Mesendoderm (in vitro differentiated cells): ENCODE measurements at regions not wholly inside any gene's neighbourhood (a gene's known extent, or its start where the extent isn't known, plus 50 kb on each side); places are given as distances from the start of the nearest gene placed in this dataset.

Experiments used
- DNase-seq: peaks from one replicate; pipeline ENCODE4 v3.0.0; 2013
- H2AK5ac ChIP-seq: 2 replicates; pipeline ENCODE4 v1.6.1; 2013; ENCODE audit warnings: low read length, inconsistent platforms
- H2BK120ac ChIP-seq: 2 replicates; pipeline ENCODE4 v1.6.1; 2013; ENCODE audit warnings: low read depth, mild to moderate bottlenecking, low read length, moderate library complexity, mixed read lengths
- H2BK15ac ChIP-seq: replicated peaks from 2 replicates; pipeline ENCODE4 v1.6.1; 2013; ENCODE audit warnings: low read depth, mild to moderate bottlenecking, moderate library complexity
- H2BK5ac ChIP-seq: 2 replicates; pipeline ENCODE4 v1.6.1; 2013; ENCODE audit warnings: low read length, inconsistent platforms
- H3K18ac ChIP-seq: 2 replicates; pipeline ENCODE4 v1.6.1; 2013; ENCODE audit warnings: mild to moderate bottlenecking, low read length, mixed read lengths
- H3K23ac ChIP-seq: one replicate; pipeline ENCODE4 v1.6.1; 2013; ENCODE audit warnings: low read length
- H3K27ac ChIP-seq: 2 replicates; pipeline ENCODE4 v1.5.1; 2013; ENCODE audit warnings: low read depth, mild to moderate bottlenecking, inconsistent platforms, low read length, moderate library complexity
- H3K27me3 ChIP-seq: 2 replicates; pipeline ENCODE4 v1.6.1; 2013; ENCODE audit warnings: low read length, control low read depth, mild to moderate bottlenecking, inconsistent platforms; ENCODE audit not compliant: insufficient read depth, poor library complexity
- H3K36me3 ChIP-seq: 2 replicates; pipeline ENCODE4 v1.6.1; 2013; ENCODE audit warnings: low read length, inconsistent platforms; ENCODE audit not compliant: control insufficient read depth, insufficient read depth
- H3K4ac ChIP-seq: one replicate; pipeline ENCODE4 v1.6.1; 2013; ENCODE audit warnings: low read depth, mild to moderate bottlenecking, low read length, moderate library complexity
- H3K4me1 ChIP-seq: 2 replicates; pipeline ENCODE4 v1.6.1; 2013; ENCODE audit warnings: low read depth, low read length, inconsistent platforms; ENCODE audit not compliant: control insufficient read depth
- H3K4me2 ChIP-seq: 2 replicates; pipeline ENCODE4 v1.6.1; 2013; ENCODE audit warnings: low read length
- H3K4me3 ChIP-seq: 2 replicates; pipeline ENCODE4 v1.5.1; 2013; ENCODE audit warnings: mild to moderate bottlenecking, low read length
- H3K56ac ChIP-seq: one replicate; pipeline ENCODE4 v1.6.1; 2013; ENCODE audit warnings: low read length
- H3K79me1 ChIP-seq: 2 replicates; pipeline ENCODE4 v1.6.1; 2013; ENCODE audit warnings: low read length, inconsistent platforms
- H3K79me2 ChIP-seq: 2 replicates; pipeline ENCODE4 v1.6.1; 2013; ENCODE audit warnings: mild to moderate bottlenecking, low read length; ENCODE audit not compliant: control insufficient read depth, insufficient read depth
- H3K9ac ChIP-seq: 2 replicates; pipeline ENCODE4 v1.6.1; 2013; ENCODE audit warnings: low read length, inconsistent platforms
- H4K5ac ChIP-seq: one replicate; pipeline ENCODE4 v1.6.1; 2013; ENCODE audit warnings: low read length
- H4K8ac ChIP-seq: one replicate; pipeline ENCODE4 v1.6.1; 2013; ENCODE audit warnings: low read depth, mild to moderate bottlenecking, control low read depth, low read length, moderate library complexity
- WGBS: extraction: QIAGEN DNeasy Blood & Tissue Kit; methylation state at CpG from one replicate; pipeline ENCODE4 v1.1.7; 2013; ENCODE audit warnings: low lambda C conversion rate, missing lambda C conversion rate; ENCODE audit not compliant: insufficient coverage; ENCODE audit errors: extremely low coverage; 5-methylcytosine and 5-hydroxymethylcytosine counted together

GRCh38 chr6:14619419-14619781, 501.8 kb downstream of the CD83 start:
- DNase-seq = no peak
- H3K36me3 ChIP-seq = no peaks in the 10 kb centered on the region
- no peak overlapping the region for H3K27ac ChIP-seq
- no peaks in the 10 kb centered on the region for H3K79me1 ChIP-seq
- no peak overlapping the region for H3K9ac ChIP-seq
- H2BK120ac ChIP-seq = no peak overlapping the region
- peaks cover 2% of the 10 kb centered on the region for H3K4me1 ChIP-seq
- H3K18ac ChIP-seq = no peak overlapping the region
- no peak overlapping the region for H2BK15ac ChIP-seq
- H2BK5ac ChIP-seq = no peak overlapping the region
- H3K4me2 ChIP-seq = no peak overlapping the region
- H3K4ac ChIP-seq = no peak overlapping the region
- H3K23ac ChIP-seq = no peak overlapping the region
- no peak overlapping the region for H3K56ac ChIP-seq
- H2AK5ac ChIP-seq = no peak overlapping the region
- no peak overlapping the region for H4K8ac ChIP-seq
- WGBS = no CpG with 5 or more reads among the region's 7 CpGs
- H4K5ac ChIP-seq = no peak overlapping the region
- no peaks in the 10 kb centered on the region for H3K27me3 ChIP-seq
- H3K4me3 ChIP-seq = no peak overlapping the region
- no peaks in the 10 kb centered on the region for H3K79me2 ChIP-seq

GRCh38 chr6:14620522-14620921, 502.9 kb downstream of the CD83 start:
- Histone ChIP-seq H2BK120ac (no peak overlapping the region), H3K36me3 (no peaks in the 10 kb centered on the region), H3K4me1 (peaks cover 2% of the 10 kb centered on the region), H3K27ac (no peak overlapping the region), H2BK15ac (no peak overlapping the region), H2BK5ac (no peak overlapping the region), H3K4me3 (no peak overlapping the region), H3K27me3 (no peaks in the 10 kb centered on the region), H4K8ac (no peak overlapping the region), H3K18ac (no peak overlapping the region), H3K23ac (no peak overlapping the region), H3K79me2 (no peaks in the 10 kb centered on the region), H3K4ac (no peak overlapping the region), H4K5ac (no peak overlapping the region), H3K79me1 (no peaks in the 10 kb centered on the region), H2AK5ac (no peak overlapping the region), H3K56ac (no peak overlapping the region), H3K4me2 (no peak overlapping the region), H3K9ac (no peak overlapping the region)
- WGBS = no CpG with 5 or more reads among the region's 9 CpGs
- no peak for DNase-seq

GRCh38 chr6:14621518-14621917, 503.9 kb downstream of the CD83 start:
- Histone ChIP-seq H4K5ac (no peak overlapping the region), H3K9ac (no peak overlapping the region), H3K79me1 (no peaks in the 10 kb centered on the region), H3K27me3 (no peaks in the 10 kb centered on the region), H3K4me2 (no peak overlapping the region), H2BK120ac (no peak overlapping the region), H2BK15ac (no peak overlapping the region), H3K36me3 (no peaks in the 10 kb centered on the region), H4K8ac (no peak overlapping the region), H2BK5ac (no peak overlapping the region), H3K4me3 (no peak overlapping the region), H3K27ac (no peak overlapping the region), H3K4me1 (peaks cover 2% of the 10 kb centered on the region), H3K18ac (no peak overlapping the region), H3K56ac (no peak overlapping the region), H3K23ac (no peak overlapping the region), H3K79me2 (no peaks in the 10 kb centered on the region), H3K4ac (no peak overlapping the region), H2AK5ac (no peak overlapping the region)
- DNase-seq = no peak
- no CpG with 5 or more reads among the region's 5 CpGs for WGBS

GRCh38 chr6:14622085-14622484, 504.5 kb downstream of the CD83 start:
- Histone ChIP-seq H3K79me1 (no peaks in the 10 kb centered on the region), H3K56ac (no peak overlapping the region), H3K18ac (no peak overlapping the region), H3K4me2 (no peak overlapping the region), H2BK15ac (no peak overlapping the region), H3K4me3 (no peak overlapping the region), H3K36me3 (no peaks in the 10 kb centered on the region), H2BK120ac (no peak overlapping the region), H4K8ac (no peak overlapping the region), H3K79me2 (no peaks in the 10 kb centered on the region), H3K23ac (no peak overlapping the region), H3K27me3 (no peaks in the 10 kb centered on the region), H3K4me1 (peaks cover 2% of the 10 kb centered on the region), H4K5ac (no peak overlapping the region), H2BK5ac (no peak overlapping the region), H3K9ac (no peak overlapping the region), H3K4ac (no peak overlapping the region), H2AK5ac (no peak overlapping the region), H3K27ac (no peak overlapping the region)
- WGBS = no CpG with 5 or more reads among the region's 11 CpGs
- no peak for DNase-seq

- Histone ChIP-seq H4K5ac (no peak overlapping the region), H3K27me3 (no peaks in the 10 kb centered on the region), H2BK15ac (no peak overlapping the region), H4K8ac (no peak overlapping the region), H2BK120ac (no peak overlapping the region), H3K56ac (no peak overlapping the region), H3K27ac (no peak overlapping the region), H3K4me3 (no peak overlapping the region), H2BK5ac (no peak overlapping the region), H3K36me3 (no peaks in the 10 kb centered on the region), H3K18ac (no peak overlapping the region), H3K4me1 (peaks cover 2% of the 10 kb centered on the region), H3K23ac (no peak overlapping the region), H3K79me2 (no peaks in the 10 kb centered on the region), H3K4ac (no peak overlapping the region), H3K79me1 (no peaks in the 10 kb centered on the region), H3K9ac (no peak overlapping the region), H3K4me2 (no peak overlapping the region), H2AK5ac (no peak overlapping the region)
- no CpG with 5 or more reads among the region's 6 CpGs for WGBS
- DNase-seq = no peak
Measured at GRCh38 chr6:14622909-14623505, 505.4 kb downstream of the CD83 start.

- no peak overlapping the region for H3K27ac ChIP-seq
- no peak overlapping the region for H2BK120ac ChIP-seq
- no peak overlapping the region for H2BK5ac ChIP-seq
- no peak overlapping the region for H3K4me3 ChIP-seq
- no peak overlapping the region for H3K18ac ChIP-seq
- no peak overlapping the region for H3K4me2 ChIP-seq
- peaks cover 2% of the 10 kb centered on the region for H3K4me1 ChIP-seq
- DNase-seq = no peak
- H3K23ac ChIP-seq = no peak overlapping the region
- no peak overlapping the region for H3K4ac ChIP-seq
- H4K8ac ChIP-seq = no peak overlapping the region
- H3K27me3 ChIP-seq = no peaks in the 10 kb centered on the region
- no peak overlapping the region for H3K9ac ChIP-seq
- WGBS = no CpG with 5 or more reads among the region's 8 CpGs
- no peaks in the 10 kb centered on the region for H3K79me1 ChIP-seq
- no peaks in the 10 kb centered on the region for H3K36me3 ChIP-seq
- no peak overlapping the region for H4K5ac ChIP-seq
- H3K79me2 ChIP-seq = no peaks in the 10 kb centered on the region
- peak overlapping the region; percentile 42 for H3K56ac ChIP-seq
- H2AK5ac ChIP-seq = no peak overlapping the region
- no peak overlapping the region for H2BK15ac ChIP-seq
Measured at GRCh38 chr6:14625173-14625895, 507.8 kb downstream of the CD83 start.
